Activated naive CD8-positive, alpha-beta T cell treated with anti-CD3 and anti-CD28 coated beads, Interleukin-2, amount 10 ng/mL, durations not matched to agents 7 days and 5 days (primary cell): ENCODE measurements at regions not wholly inside any gene's neighbourhood (a gene's known extent, or its start where the extent isn't known, plus 50 kb on each side); places are given as distances from the start of the nearest gene placed in this dataset.

Experiments used
- ATAC-seq: fragments of 150-1000 bp; cut with Tn5 transposase; one replicate; pipeline ENCODE4 v1.10.0; 2021; ENCODE audit warnings: low read depth, moderate library complexity
- POLR2A ChIA-PET: fragments of 350-600 bp; sonication (Branson Sonifier 250); formaldehyde crosslinking; loops from one replicate; lab custom pipeline; 2021; ENCODE audit warnings: antibody characterized with exemption; lab: Charles Lee
- DNase-seq: peaks from one replicate; pipeline ENCODE4 v3.0.0; 2021
- H3K27ac Mint-ChIP-seq: one replicate; pipeline ENCODE4 v1.8.0; 2022; ENCODE audit warnings: mild to moderate bottlenecking, mixed read lengths
- H3K27me3 Mint-ChIP-seq: one replicate; pipeline ENCODE4 v1.8.0; 2022; ENCODE audit warnings: mild to moderate bottlenecking, moderate library complexity, mixed read lengths
- H3K36me3 Mint-ChIP-seq: one replicate; pipeline ENCODE4 v1.8.0; 2021; ENCODE audit warnings: mild to moderate bottlenecking, mixed read lengths
- H3K4me1 Mint-ChIP-seq: one replicate; pipeline ENCODE4 v1.8.0; 2021; ENCODE audit warnings: mixed read lengths
- H3K4me3 Mint-ChIP-seq: one replicate; pipeline ENCODE4 v1.8.0; 2022; ENCODE audit warnings: mild to moderate bottlenecking, moderate library complexity, mixed read lengths
- H3K9me3 Mint-ChIP-seq: one replicate; pipeline ENCODE4 v1.8.0; 2021; ENCODE audit warnings: mixed read lengths

GRCh38 chr1:194515916-194516315, 1329.5 kb upstream of the B3GALT2 start:
- Mint-ChIP-seq H3K9me3 (no peaks in the 10 kb centered on the region), H3K4me1 (no peaks in the 10 kb centered on the region), H3K36me3 (no peaks in the 10 kb centered on the region), H3K27me3 (no peaks in the 10 kb centered on the region), H3K4me3 (no peak overlapping the region), H3K27ac (no peak overlapping the region)
- DNase-seq (no peak), ATAC-seq (no peak)
- POLR2A ChIA-PET: no interaction called here

- H3K36me3 Mint-ChIP-seq: no peaks in the 10 kb centered on the region
- ATAC-seq: no peak
- no peaks in the 10 kb centered on the region for H3K4me1 Mint-ChIP-seq
- H3K4me3 Mint-ChIP-seq: no peak overlapping the region
- no peaks in the 10 kb centered on the region for H3K9me3 Mint-ChIP-seq
- POLR2A ChIA-PET: no interaction called here
- no peak overlapping the region for H3K27ac Mint-ChIP-seq
- DNase-seq: no peak
- H3K27me3 Mint-ChIP-seq: no peaks in the 10 kb centered on the region
Observed at GRCh38 chr1:194512957-194513356, 1326.5 kb upstream of the B3GALT2 start.

- Mint-ChIP-seq H3K27ac (no peak overlapping the region), H3K4me1 (no peaks in the 10 kb centered on the region), H3K36me3 (no peaks in the 10 kb centered on the region), H3K9me3 (no peaks in the 10 kb centered on the region), H3K27me3 (no peaks in the 10 kb centered on the region), H3K4me3 (no peak overlapping the region)
- POLR2A ChIA-PET: no interaction called here
- ATAC-seq (no peak), DNase-seq (no peak)
Observed at GRCh38 chr1:194512345-194512744, 1325.9 kb upstream of the B3GALT2 start.

GRCh38 chr1:194503209-194503608, 1316.8 kb upstream of the B3GALT2 start:
- DNase-seq (no peak), ATAC-seq (no peak)
- Mint-ChIP-seq H3K4me3 (no peak overlapping the region), H3K27me3 (no peaks in the 10 kb centered on the region), H3K4me1 (no peaks in the 10 kb centered on the region), H3K36me3 (no peaks in the 10 kb centered on the region), H3K9me3 (no peaks in the 10 kb centered on the region), H3K27ac (no peak overlapping the region)
- POLR2A ChIA-PET: no interaction called here

- no peak overlapping the region for H3K4me3 Mint-ChIP-seq
- no peaks in the 10 kb centered on the region for H3K36me3 Mint-ChIP-seq
- no peaks in the 10 kb centered on the region for H3K27me3 Mint-ChIP-seq
- H3K27ac Mint-ChIP-seq: no peak overlapping the region
- ATAC-seq: no peak
- peaks cover 3% of the 10 kb centered on the region for H3K9me3 Mint-ChIP-seq
- no peaks in the 10 kb centered on the region for H3K4me1 Mint-ChIP-seq
- POLR2A ChIA-PET: no interaction called here
- no peak for DNase-seq
Observed at GRCh38 chr1:194495434-194495833, 1309.0 kb upstream of the B3GALT2 start.

- Mint-ChIP-seq H3K27ac (no peak overlapping the region), H3K4me3 (no peak overlapping the region), H3K27me3 (no peaks in the 10 kb centered on the region), H3K9me3 (no peaks in the 10 kb centered on the region), H3K4me1 (no peaks in the 10 kb centered on the region), H3K36me3 (no peaks in the 10 kb centered on the region)
- no peak for ATAC-seq
- DNase-seq: no peak
- POLR2A ChIA-PET: no interaction called here
Observed at GRCh38 chr1:194487172-194487571, 1300.8 kb upstream of the B3GALT2 start.

- Mint-ChIP-seq H3K36me3 (no peaks in the 10 kb centered on the region), H3K27me3 (no peaks in the 10 kb centered on the region), H3K9me3 (no peaks in the 10 kb centered on the region), H3K27ac (no peak overlapping the region), H3K4me3 (no peak overlapping the region), H3K4me1 (no peaks in the 10 kb centered on the region)
- no peak for ATAC-seq
- POLR2A ChIA-PET: no interaction called here
- DNase-seq: no peak
Observed at GRCh38 chr1:194485432-194485831, 1299.0 kb upstream of the B3GALT2 start.

- Mint-ChIP-seq H3K4me3 (no peak overlapping the region), H3K9me3 (no peaks in the 10 kb centered on the region), H3K27me3 (no peaks in the 10 kb centered on the region), H3K4me1 (no peaks in the 10 kb centered on the region), H3K27ac (no peak overlapping the region), H3K36me3 (no peaks in the 10 kb centered on the region)
- ATAC-seq: no peak
- POLR2A ChIA-PET: no interaction called here
- DNase-seq: no peak
Observed at GRCh38 chr1:194478731-194479130, 1292.3 kb upstream of the B3GALT2 start.

GRCh38 chr1:194477908-194478307, 1291.5 kb upstream of the B3GALT2 start:
- POLR2A ChIA-PET: no interaction called here
- DNase-seq (no peak), ATAC-seq (no peak)

GRCh38 chr1:194476872-194477271, 1290.5 kb upstream of the B3GALT2 start:
- H3K36me3 Mint-ChIP-seq: no peaks in the 10 kb centered on the region
- H3K27me3 Mint-ChIP-seq: no peaks in the 10 kb centered on the region
- H3K27ac Mint-ChIP-seq: no peak overlapping the region
- ATAC-seq: no peak
- no peaks in the 10 kb centered on the region for H3K9me3 Mint-ChIP-seq
- H3K4me1 Mint-ChIP-seq: no peaks in the 10 kb centered on the region
- POLR2A ChIA-PET: no interaction called here
- H3K4me3 Mint-ChIP-seq: no peak overlapping the region
- DNase-seq: no peak

More at GRCh38 chr1:194477908-194478307, 1291.5 kb upstream of the B3GALT2 start:
- H3K4me3 Mint-ChIP-seq: no peak overlapping the region
- no peaks in the 10 kb centered on the region for H3K36me3 Mint-ChIP-seq
- H3K4me1 Mint-ChIP-seq: no peaks in the 10 kb centered on the region
- H3K27me3 Mint-ChIP-seq: no peaks in the 10 kb centered on the region
- no peaks in the 10 kb centered on the region for H3K9me3 Mint-ChIP-seq
- no peak overlapping the region for H3K27ac Mint-ChIP-seq

GRCh38 chr1:194476351-194476750, 1289.9 kb upstream of the B3GALT2 start:
- no peaks in the 10 kb centered on the region for H3K36me3 Mint-ChIP-seq
- no peak for ATAC-seq
- no peak overlapping the region for H3K4me3 Mint-ChIP-seq
- POLR2A ChIA-PET: no interaction called here
- H3K27me3 Mint-ChIP-seq: no peaks in the 10 kb centered on the region
- DNase-seq: no peak
- H3K4me1 Mint-ChIP-seq: no peaks in the 10 kb centered on the region
- no peaks in the 10 kb centered on the region for H3K9me3 Mint-ChIP-seq
- H3K27ac Mint-ChIP-seq: no peak overlapping the region

GRCh38 chr1:194474701-194475100, 1288.3 kb upstream of the B3GALT2 start:
- Mint-ChIP-seq H3K4me1 (no peaks in the 10 kb centered on the region), H3K27ac (no peak overlapping the region), H3K9me3 (no peaks in the 10 kb centered on the region), H3K36me3 (no peaks in the 10 kb centered on the region), H3K4me3 (no peak overlapping the region), H3K27me3 (no peaks in the 10 kb centered on the region)
- DNase-seq (no peak), ATAC-seq (no peak)
- POLR2A ChIA-PET: no interaction called here

GRCh38 chr1:194473766-194474165, 1287.4 kb upstream of the B3GALT2 start:
- Mint-ChIP-seq H3K4me3 (no peak overlapping the region), H3K27me3 (no peaks in the 10 kb centered on the region), H3K9me3 (no peaks in the 10 kb centered on the region), H3K4me1 (no peaks in the 10 kb centered on the region), H3K36me3 (no peaks in the 10 kb centered on the region), H3K27ac (no peak overlapping the region)
- POLR2A ChIA-PET: no interaction called here
- DNase-seq: no peak
- no peak for ATAC-seq

- ATAC-seq: no peak
- Mint-ChIP-seq H3K27me3 (no peaks in the 10 kb centered on the region), H3K4me3 (no peak overlapping the region), H3K36me3 (no peaks in the 10 kb centered on the region), H3K4me1 (no peaks in the 10 kb centered on the region), H3K27ac (no peak overlapping the region), H3K9me3 (no peaks in the 10 kb centered on the region)
- DNase-seq: no peak
- POLR2A ChIA-PET: no interaction called here
Observed at GRCh38 chr1:194469282-194469681, 1282.9 kb upstream of the B3GALT2 start.

GRCh38 chr1:194466706-194467105, 1280.3 kb upstream of the B3GALT2 start:
- Mint-ChIP-seq H3K4me3 (no peak overlapping the region), H3K9me3 (no peaks in the 10 kb centered on the region), H3K27ac (no peak overlapping the region), H3K36me3 (no peaks in the 10 kb centered on the region), H3K4me1 (no peaks in the 10 kb centered on the region), H3K27me3 (no peaks in the 10 kb centered on the region)
- DNase-seq (no peak), ATAC-seq (no peak)
- POLR2A ChIA-PET: no interaction called here
